Psoas muscle (tissue), 7 donors: ENCODE measurements at regions not wholly inside any gene's neighbourhood (a gene's known extent, or its start where the extent isn't known, plus 50 kb on each side); places are given as distances from the start of the nearest gene placed in this dataset.

Experiments
- ATAC-seq, 4 donors: fragments of 200-7000 bp; cut with Tn5 transposase; one replicate each; pipeline ENCODE4 v1.9.1; 2020; ENCODE audit warnings: moderate library complexity in 3 of 4, mild to moderate bottlenecking in 2 of 4
- DNase-seq, 2 donors: peaks; one replicate each; pipeline ENCODE4 v3.0.0-alpha.2; 2020
- H3K27ac ChIP-seq: fragments of 200-600 bp; one replicate; pipeline ENCODE4 v1.8.0; 2022
- H3K27me3 ChIP-seq, 3 donors: fragments of 200-600 bp in 1 of 3; one replicate each; pipeline versions ENCODE4 v1.6.1 to v1.8.0; 2013 to 2022; ENCODE audit warnings: low read length in 2 of 3, mild to moderate bottlenecking in 2 of 3, moderate library complexity in 1 of 3; ENCODE audit not compliant: insufficient read depth in 3 of 3
- H3K36me3 ChIP-seq, 2 donors: fragments of 200-600 bp in 1 of 2; one replicate each; pipeline versions ENCODE4 v1.6.1 to v1.8.0; 2013 to 2022; ENCODE audit warnings: low read depth in 1 of 2, mild to moderate bottlenecking in 1 of 2, moderate library complexity in 1 of 2; ENCODE audit not compliant: insufficient read depth in 1 of 2
- H3K4me1 ChIP-seq: fragments of 200-600 bp; one replicate; pipeline ENCODE4 v1.8.0; 2022
- H3K4me3 ChIP-seq: fragments of 200-600 bp; one replicate; pipeline ENCODE4 v1.8.0; 2022; ENCODE audit warnings: mild to moderate bottlenecking
- H3K9me3 ChIP-seq: fragments of 200-600 bp; one replicate; pipeline ENCODE4 v1.8.0; 2022
- CTCF ChIP-seq: fragments of 200-600 bp; IDR thresholded peaks from one replicate; pipeline ENCODE4 v1.8.0; 2022; ENCODE audit warnings: antibody characterized with exemption
- WGBS, 3 donors: extraction: QIAGEN DNeasy Blood & Tissue Kit; methylation state at CpG; one replicate each; pipeline versions ENCODE4 v1.1.6 to v1.1.7; 2013; 5-methylcytosine and 5-hydroxymethylcytosine counted together
- intact Hi-C, 2 donors: fragments of 100-400 bp; cut with DNase I; formaldehyde crosslinking; loops; one replicate each; pipeline versions ENCODE4 v1.11.0 to v1.14.2; 2022
- donor health status: healthy with polysubstance abuse.
- donor health status: DM: no; HTN: no; CAD: no; lungs with moderate emphysema.
- donor health status: Bipolar disorder and iron deficiency.
- donor health status: healthy.
- donor health status: DM: yes; HTN: yes; CAD: no.
- donor health status: DM: no; HTN: no; CAD: no.
- donor health status: DM: yes; HTN: yes; CAD: no.

GRCh38 chr3:194031349-194031748, 104.6 kb upstream of the HES1 start:
- Histone ChIP-seq H3K9me3 (no peaks in the 10 kb centered on the region), H3K27me3 (no peaks in the 10 kb centered on the region), H3K27ac (no peak overlapping the region), H3K36me3 (no peaks in the 10 kb centered on the region), H3K4me1 (peaks cover 3% of the 10 kb centered on the region), H3K4me3 (no peak overlapping the region)
- intact Hi-C loops = no loop called here
- DNase-seq (no peak), ATAC-seq (no peak)
- TF ChIP-seq CTCF = no peak
- 69 to 86% (median 73%) methylated on average over 9 of the region's 9 CpGs for WGBS, 3 donors

DNA sequence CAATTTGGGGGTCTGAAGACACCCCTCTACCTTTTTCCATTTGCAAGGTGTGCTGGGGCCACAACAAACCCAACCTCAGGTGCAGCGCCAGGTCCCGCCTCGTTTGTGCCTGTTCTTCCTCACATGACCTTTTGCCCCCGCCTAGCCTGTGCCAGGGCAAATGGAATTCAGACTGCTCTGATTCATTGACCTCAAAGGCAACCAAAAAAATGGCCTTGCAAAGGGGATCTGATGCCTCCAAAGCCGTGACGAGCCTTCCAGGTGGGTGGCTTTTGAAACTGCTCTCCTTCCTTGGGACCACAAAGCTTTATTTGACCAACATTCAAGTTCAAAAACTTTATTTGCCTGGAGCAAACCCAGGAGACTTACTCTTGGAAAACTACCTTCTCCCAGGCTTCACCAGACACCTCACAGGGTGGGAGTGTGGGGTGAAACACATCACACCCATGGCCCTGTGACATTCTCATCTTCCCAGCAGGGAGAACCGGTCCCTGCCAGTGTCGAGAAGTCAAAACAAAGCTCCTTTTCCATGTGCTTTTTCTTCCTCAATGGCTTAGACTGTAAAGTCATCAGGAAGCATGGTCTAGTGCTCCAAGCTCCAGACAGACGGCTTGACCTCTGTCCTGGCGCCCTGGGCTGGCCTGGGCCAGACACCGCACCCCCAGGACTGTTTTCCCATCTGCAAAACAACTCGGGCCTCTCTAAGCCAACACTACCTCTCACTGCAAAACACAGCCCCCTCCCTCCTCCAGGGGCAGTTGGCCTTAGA, 103.9 kb upstream of the HES1 start:
- no peak for TF ChIP-seq CTCF
- H3K9me3 ChIP-seq = no peaks in the 10 kb centered on the region
- 83 to 90% (median 87%) methylated on average over 12 of the region's 12 CpGs for WGBS, 3 donors
- H3K4me3 ChIP-seq = no peak overlapping the region
- peaks cover 3% of the 10 kb centered on the region for H3K4me1 ChIP-seq
- H3K36me3 ChIP-seq = no peaks in the 10 kb centered on the region
- ATAC-seq (no peak), DNase-seq (no peak)
- H3K27me3 ChIP-seq = no peaks in the 10 kb centered on the region
- H3K27ac ChIP-seq = no peak overlapping the region
- intact Hi-C loops = no loop called here

DNA sequence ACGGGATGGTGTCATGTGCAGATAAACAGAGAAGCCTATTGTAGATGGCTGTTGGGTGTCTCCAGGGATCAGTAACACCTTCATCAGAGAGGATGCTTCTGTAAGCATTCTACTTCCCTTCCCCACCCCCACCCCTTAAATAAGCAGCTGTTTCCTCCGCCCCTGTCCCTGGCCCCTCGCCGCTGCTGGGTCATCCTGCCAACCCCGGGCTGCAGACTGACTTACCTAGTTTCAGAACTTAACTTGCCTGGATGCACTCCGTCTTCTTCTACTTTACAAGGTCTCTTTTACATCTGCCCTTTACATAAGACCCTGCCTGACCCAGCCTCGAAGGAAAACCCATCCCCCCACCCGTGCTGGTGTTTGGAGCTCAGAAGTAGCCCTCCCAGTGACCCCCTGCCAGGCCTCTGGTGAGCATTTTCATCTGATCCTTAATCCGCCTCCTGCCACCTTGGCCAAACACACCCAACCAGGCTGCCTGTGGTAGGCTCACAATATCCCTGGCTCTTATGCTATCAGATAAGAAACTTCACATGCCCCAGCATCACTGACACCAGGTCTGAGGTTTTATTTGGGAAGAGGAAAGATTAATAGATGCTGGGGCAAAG, 103.0 kb upstream of the HES1 start:
- TF ChIP-seq CTCF = no peak
- 68 to 74% (median 74%) methylated on average over 9 of the region's 9 CpGs for WGBS, 3 donors
- Histone ChIP-seq H3K4me1 (peaks cover under 1% of the 10 kb centered on the region), H3K36me3 (no peaks in the 10 kb centered on the region), H3K27me3 (no peaks in the 10 kb centered on the region), H3K9me3 (no peaks in the 10 kb centered on the region), H3K27ac (no peak overlapping the region), H3K4me3 (no peak overlapping the region)
- DNase-seq (no peak), ATAC-seq (no peak)
- intact Hi-C loops = no loop called here

- intact Hi-C loops = no loop called here
- no peak for TF ChIP-seq CTCF
- H3K4me3 ChIP-seq = no peak overlapping the region
- DNase-seq (no peak), ATAC-seq (no peak)
- 91 to 93% (median 92%) methylated on average over 23 to 24 of the region's 24 CpGs for WGBS, 3 donors
- H3K36me3 ChIP-seq = no peaks in the 10 kb centered on the region
- no peak overlapping the region for H3K27ac ChIP-seq
- no peaks in the 10 kb centered on the region for H3K9me3 ChIP-seq
- no peaks in the 10 kb centered on the region for H3K4me1 ChIP-seq
- no peaks in the 10 kb centered on the region for H3K27me3 ChIP-seq
Observed at GRCh38 chr3:194034346-194035336, 101.3 kb upstream of the HES1 start.
